ENCODE measurements at regions not wholly inside any gene's neighbourhood (a gene's known extent, or its start where the extent isn't known, plus 50 kb on each side); places are given as distances from the start of the nearest gene placed in this dataset.

DNA sequence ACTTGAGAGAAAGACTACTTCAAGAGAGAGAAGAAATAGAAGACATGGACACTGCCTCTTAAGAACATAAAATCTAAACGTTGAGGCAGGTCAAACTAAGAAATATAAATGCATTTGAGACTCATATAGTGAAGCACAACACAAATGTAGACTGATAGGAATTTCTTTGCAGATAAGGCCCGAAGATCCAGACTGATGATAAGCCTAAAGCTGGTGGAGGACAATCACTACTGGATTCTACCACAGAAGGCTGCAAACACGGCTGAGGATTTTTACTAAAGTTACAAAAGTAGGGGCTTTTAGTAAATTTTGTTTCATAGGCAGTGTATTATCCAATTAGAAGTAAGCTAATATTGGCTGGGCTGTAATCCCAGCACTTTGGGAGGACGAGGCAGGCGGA lies 278.3 kb downstream of the RAP2B start:
- TF ChIP-seq, protein P1, sequence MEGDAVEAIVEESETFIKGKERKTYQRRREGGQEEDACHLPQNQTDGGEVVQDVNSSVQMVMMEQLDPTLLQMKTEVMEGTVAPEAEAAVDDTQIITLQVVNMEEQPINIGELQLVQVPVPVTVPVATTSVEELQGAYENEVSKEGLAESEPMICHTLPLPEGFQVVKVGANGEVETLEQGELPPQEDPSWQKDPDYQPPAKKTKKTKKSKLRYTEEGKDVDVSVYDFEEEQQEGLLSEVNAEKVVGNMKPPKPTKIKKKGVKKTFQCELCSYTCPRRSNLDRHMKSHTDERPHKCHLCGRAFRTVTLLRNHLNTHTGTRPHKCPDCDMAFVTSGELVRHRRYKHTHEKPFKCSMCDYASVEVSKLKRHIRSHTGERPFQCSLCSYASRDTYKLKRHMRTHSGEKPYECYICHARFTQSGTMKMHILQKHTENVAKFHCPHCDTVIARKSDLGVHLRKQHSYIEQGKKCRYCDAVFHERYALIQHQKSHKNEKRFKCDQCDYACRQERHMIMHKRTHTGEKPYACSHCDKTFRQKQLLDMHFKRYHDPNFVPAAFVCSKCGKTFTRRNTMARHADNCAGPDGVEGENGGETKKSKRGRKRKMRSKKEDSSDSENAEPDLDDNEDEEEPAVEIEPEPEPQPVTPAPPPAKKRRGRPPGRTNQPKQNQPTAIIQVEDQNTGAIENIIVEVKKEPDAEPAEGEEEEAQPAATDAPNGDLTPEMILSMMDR (IDR thresholded peaks at IDR 0.05), result no peak
- TF ChIP-seq EZH2phosphoT487 (IDR thresholded peaks at IDR 0.05), result no peak
